ENCODE measurements at regions not wholly inside any gene's neighbourhood (a gene's known extent, or its start where the extent isn't known, plus 50 kb on each side); places are given as distances from the start of the nearest gene placed in this dataset.

- no peaks in the 10 kb centered on the region for H3K9me3 ChIP-seq (replicated peaks; ENCODE audit: control insufficient read depth, insufficient read depth, low read length)
- peaks cover 25% of the 10 kb centered on the region for H3K4me1 ChIP-seq (ENCODE audit: control insufficient read depth, extremely low read depth, insufficient read depth, low read length)
- POLR2A ChIA-PET: no interaction called here
- no peak overlapping the region for H2AFZ ChIP-seq (ENCODE audit: low read depth, low read length)
- FAIRE-seq: no peak
- H3K4me2 ChIP-seq (ENCODE audit: insufficient read depth, low read length): no peak overlapping the region
- no peaks in the 10 kb centered on the region for H3K27me3 ChIP-seq (ENCODE audit: control insufficient read depth in 2 of 2, insufficient read depth in 2 of 2, low read length in 2 of 2)
- CTCF ChIA-PET: no interaction called here
- intact Hi-C loops (cut with micrococcal nuclease) (loop anchor here (2.0 kb wide), 1 partner anchor 53 kb away; no protein-coding TSS in a partner anchor), dilution Hi-C loops (cut with MboI; ENCODE audit: extremely low pct_ligation_motif_present, low sequenced_read_pairs) (no loop called here)
- no peak for TF ChIP-seq CTCF (IDR thresholded peaks at IDR 0.05; ENCODE audit: extremely low read depth in 1 of 2, insufficient read depth in 1 of 2, low read depth in 1 of 2, low read length in 2 of 2)
- TF ChIP-seq POLR2AphosphoS5 (IDR thresholded peaks at IDR 0.05; ENCODE audit: insufficient read depth, low read depth, low read length): no peak
- no peak for TF ChIP-seq POLR2A (IDR thresholded peaks at IDR 0.05; ENCODE audit: low read depth, low read length)
- no peak for TF ChIP-seq FOS (IDR thresholded peaks at IDR 0.05; ENCODE audit: borderline replicate concordance, insufficient read depth, low read length)
- TF ChIP-seq JUN (IDR thresholded peaks at IDR 0.05; ENCODE audit: borderline replicate concordance, insufficient read depth, insufficient read length, low read depth): no peak
- TF ChIP-seq GATA2 (IDR thresholded peaks at IDR 0.05; ENCODE audit: insufficient read depth, insufficient read length, low read depth, low read length): no peak
- TF ChIP-seq EZH2 (IDR thresholded peaks at IDR 0.05; ENCODE audit: borderline replicate concordance, low read depth, low read length, severe bottlenecking): no peak
- TF ChIP-seq MAX (IDR thresholded peaks at IDR 0.05; ENCODE audit: insufficient read depth, insufficient read length): no peak
- TF ChIP-seq MYC (IDR thresholded peaks at IDR 0.05; ENCODE audit: low read depth, low read length): no peak
- H4K20me1 ChIP-seq (replicated peaks; ENCODE audit: control insufficient read depth, extremely low read depth, insufficient read depth, low read length): no peaks in the 10 kb centered on the region
- no peak overlapping the region for H3K4me3 ChIP-seq (replicated peaks in 1 of 3; ENCODE audit: insufficient read depth in 1 of 3, low read depth in 1 of 3, low read length in 3 of 3)
- DNase-seq (ENCODE audit: low read depth, low spot score): no peak
- H3K27ac ChIP-seq (ENCODE audit: insufficient read depth, low read depth, low read length): peak overlapping the region; percentile 39
- H3K79me2 ChIP-seq (ENCODE audit: control insufficient read depth, insufficient read depth, low read length): no peaks in the 10 kb centered on the region
- BruUV-seq (replicated peaks): no TSS peak
- H3K9ac ChIP-seq (replicated peaks; ENCODE audit: extremely low read depth, insufficient read depth, low read length): no peak overlapping the region
- H3K36me3 ChIP-seq (ENCODE audit: control insufficient read depth in 2 of 2, extremely low read depth in 1 of 2, insufficient read depth in 2 of 2, low read length in 2 of 2): no peaks in the 10 kb centered on the region
- no peaks in the 10 kb centered on the region for H3K9me1 ChIP-seq (replicated peaks; ENCODE audit: control insufficient read depth, extremely low read depth, insufficient read depth, low read length)
Measured at GRCh38 chr2:100766256-100766655, 53.7 kb upstream of the NPAS2 start.
